Posterior vena cava (tissue), 2 donors: ENCODE measurements at regions not wholly inside any gene's neighbourhood (a gene's known extent, or its start where the extent isn't known, plus 50 kb on each side); places are given as distances from the start of the nearest gene placed in this dataset.
"Not testable (repeated sequence)": the region's sequence is repeated elsewhere in the genome, so short reads cannot be mapped to it uniquely, and the experiment has no call there.

ENCODE experiments used
- DNase-seq: peaks from one replicate; pipeline ENCODE4 v3.0.0-alpha.2; 2020; ENCODE audit warnings: low spot score
- intact Hi-C, 2 donors: fragments of 100-400 bp; cut with DNase I; formaldehyde crosslinking; loops; one replicate each; pipeline versions ENCODE4 v1.14.1 to v1.14.2; 2022 to 2023
- donor health status: DM: yes; HTN: yes; CAD: no.
- donor health status: DM: yes; HTN: yes; CAD: no.

- intact Hi-C loops = no loop called here
- DNase-seq = peak; percentile 82
Observed at GRCh38 chr12:25424211-25424731, 128.8 kb downstream of the LMNTD1 start.

- intact Hi-C loops = no loop called here
- no peak for DNase-seq
Observed at GRCh38 chr12:25423355-25424050, 129.6 kb downstream of the LMNTD1 start.

GRCh38 chr12:25422241-25422640, 130.8 kb downstream of the LMNTD1 start:
- intact Hi-C loops = no loop called here
- no peak for DNase-seq

GRCh38 chr12:25421651-25422167, 131.4 kb downstream of the LMNTD1 start:
- DNase-seq = no peak
- intact Hi-C loops = no loop called here

- no peak for DNase-seq
- intact Hi-C loops = no loop called here
Observed at GRCh38 chr12:25420116-25420515, 133.0 kb downstream of the LMNTD1 start.

- no peak for DNase-seq
- intact Hi-C loops = no loop called here
Observed at GRCh38 chr12:25419595-25419994, 133.5 kb downstream of the LMNTD1 start.

- intact Hi-C loops = no loop called here
Observed at GRCh38 chr12:25417071-25417470, 136.0 kb downstream of the LMNTD1 start.

GRCh38 chr12:25416516-25416915, 136.6 kb downstream of the LMNTD1 start:
- intact Hi-C loops = no loop called here
- no peak for DNase-seq

More at GRCh38 chr12:25417071-25417470, 136.0 kb downstream of the LMNTD1 start:
- DNase-seq = no peak

GRCh38 chr12:25415004-25415403, 138.1 kb downstream of the LMNTD1 start:
- intact Hi-C loops = no loop called here
- DNase-seq = no peak

GRCh38 chr12:25412735-25413134, 140.3 kb downstream of the LMNTD1 start:
- DNase-seq = no peak
- intact Hi-C loops = no loop called here

GRCh38 chr12:25404955-25405354, 148.1 kb downstream of the LMNTD1 start:
- intact Hi-C loops = no loop called here
- DNase-seq = no peak

- DNase-seq = no peak
- intact Hi-C loops = no loop called here
Observed at GRCh38 chr12:25401547-25402345, 151.0 kb upstream of the KRAS start.

GRCh38 chr12:25397001-25397400, 146.3 kb upstream of the KRAS start:
- intact Hi-C loops = no loop called here
- DNase-seq = no peak

- no peak for DNase-seq
- intact Hi-C loops = no loop called here
Observed at GRCh38 chr12:25395227-25395626, 144.5 kb upstream of the KRAS start.

- DNase-seq, intact Hi-C loops: not testable (repeated sequence)
Observed at GRCh38 chr12:25394775-25395174, 144.0 kb upstream of the KRAS start.

GRCh38 chr12:25394025-25394424, 143.3 kb upstream of the KRAS start:
- intact Hi-C loops = no loop called here
- DNase-seq = no peak

GRCh38 chr12:25391346-25391745, 140.6 kb upstream of the KRAS start:
- intact Hi-C loops, DNase-seq: not testable (repeated sequence)

GRCh38 chr12:25388183-25388582, 137.5 kb upstream of the KRAS start:
- intact Hi-C loops = no loop called here

GRCh38 chr12:25387732-25388050, 137.0 kb upstream of the KRAS start:
- intact Hi-C loops = no loop called here
- no peak for DNase-seq

More at GRCh38 chr12:25388183-25388582, 137.5 kb upstream of the KRAS start:
- DNase-seq = no peak
